ENCODE measurements at regions not wholly inside any gene's neighbourhood (a gene's known extent, or its start where the extent isn't known, plus 50 kb on each side); places are given as distances from the start of the nearest gene placed in this dataset.

GRCh38 chr2:67169417-67170140 lies 227.6 kb upstream of the ETAA1 start:
- TF ChIP-seq CTCF (IDR thresholded peaks at IDR 0.05 in 4 of 5, conservative IDR thresholded peaks at IDR 0.05 in 1 of 5) (no peak), POLR2A (IDR thresholded peaks at IDR 0.05) (no peak)
- no peak overlapping the region for H3K27ac ChIP-seq
- no peaks in the 10 kb centered on the region for H3K36me3 ChIP-seq
- in situ Hi-C loops (cut with MboI; ENCODE audit: low sequenced_read_pairs in 4 of 4) = no loop called here
- no peaks in the 10 kb centered on the region for H3K9me3 ChIP-seq
- H3K4me3 ChIP-seq = no peak overlapping the region
- H3K27me3 ChIP-seq = no peaks in the 10 kb centered on the region
- no peak for ATAC-seq
- no peak for DNase-seq
- intact Hi-C loops (cut with DNase I; ENCODE audit: low total_unique reads) = no loop called here
- H3K4me1 ChIP-seq = no peaks in the 10 kb centered on the region

- Histone ChIP-seq H3K27me3 (no peaks in the 10 kb centered on the region), H3K27ac (no peak overlapping the region), H3K4me1 (no peaks in the 10 kb centered on the region), H3K36me3 (no peaks in the 10 kb centered on the region), H3K4me3 (no peak overlapping the region), H3K9me3 (no peaks in the 10 kb centered on the region)
- no peak for DNase-seq
- ATAC-seq = no peak
- no peak for TF ChIP-seq POLR2A (IDR thresholded peaks at IDR 0.05)
- TF ChIP-seq CTCF (IDR thresholded peaks at IDR 0.05 in 4 of 5, conservative IDR thresholded peaks at IDR 0.05 in 1 of 5) = no peak
- intact Hi-C loops (cut with DNase I; ENCODE audit: low total_unique reads) = no loop called here
- in situ Hi-C loops (cut with MboI; ENCODE audit: low sequenced_read_pairs in 4 of 4) = no loop called here
Observed at GRCh38 chr2:67179526-67179925, 217.6 kb upstream of the ETAA1 start.

- in situ Hi-C loops (cut with MboI; ENCODE audit: low sequenced_read_pairs in 4 of 4) = no loop called here
- no peak for ATAC-seq
- H3K27me3 ChIP-seq = no peaks in the 10 kb centered on the region
Observed at GRCh38 chr2:67180841-67181240, 216.3 kb upstream of the ETAA1 start.

GRCh38 chr2:67182884-67183283 lies 214.2 kb upstream of the ETAA1 start:
- DNase-seq (no peak), ATAC-seq (no peak)
- no peak overlapping the region for H3K27ac ChIP-seq
- no peaks in the 10 kb centered on the region for H3K27me3 ChIP-seq
- H3K9me3 ChIP-seq = no peaks in the 10 kb centered on the region
- intact Hi-C loops (cut with DNase I; ENCODE audit: low total_unique reads) (no loop called here), in situ Hi-C loops (cut with MboI; ENCODE audit: low sequenced_read_pairs in 4 of 4) (no loop called here)
- no peak overlapping the region for H3K4me3 ChIP-seq
- TF ChIP-seq POLR2A (IDR thresholded peaks at IDR 0.05) (no peak), CTCF (IDR thresholded peaks at IDR 0.05 in 4 of 5, conservative IDR thresholded peaks at IDR 0.05 in 1 of 5) (no peak)
- no peaks in the 10 kb centered on the region for H3K36me3 ChIP-seq
- no peaks in the 10 kb centered on the region for H3K4me1 ChIP-seq

More at GRCh38 chr2:67180841-67181240, 216.3 kb upstream of the ETAA1 start:
- no peak for DNase-seq
- H3K36me3 ChIP-seq = no peaks in the 10 kb centered on the region
- no peaks in the 10 kb centered on the region for H3K9me3 ChIP-seq
- H3K4me1 ChIP-seq = no peaks in the 10 kb centered on the region
- no peak overlapping the region for H3K4me3 ChIP-seq
- intact Hi-C loops (cut with DNase I; ENCODE audit: low total_unique reads) = no loop called here
- TF ChIP-seq POLR2A (IDR thresholded peaks at IDR 0.05) (no peak), CTCF (IDR thresholded peaks at IDR 0.05 in 4 of 5, conservative IDR thresholded peaks at IDR 0.05 in 1 of 5) (no peak)
- H3K27ac ChIP-seq = no peak overlapping the region

GRCh38 chr2:67186326-67186725 lies 210.8 kb upstream of the ETAA1 start:
- TF ChIP-seq CTCF (IDR thresholded peaks at IDR 0.05 in 4 of 5, conservative IDR thresholded peaks at IDR 0.05 in 1 of 5) (no peak), POLR2A (IDR thresholded peaks at IDR 0.05) (no peak)
- Histone ChIP-seq H3K4me1 (no peaks in the 10 kb centered on the region), H3K36me3 (no peaks in the 10 kb centered on the region), H3K27me3 (no peaks in the 10 kb centered on the region), H3K4me3 (no peak overlapping the region), H3K27ac (no peak overlapping the region), H3K9me3 (no peaks in the 10 kb centered on the region)
- DNase-seq (no peak), ATAC-seq (no peak)
- in situ Hi-C loops (cut with MboI; ENCODE audit: low sequenced_read_pairs in 4 of 4) = no loop called here
- intact Hi-C loops (cut with DNase I; ENCODE audit: low total_unique reads) = no loop called here
